Heart right ventricle (tissue), 16 donors: ENCODE measurements at regions not wholly inside any gene's neighbourhood (a gene's known extent, or its start where the extent isn't known, plus 50 kb on each side); places are given as distances from the start of the nearest gene placed in this dataset.

Experiments used
- ATAC-seq, 8 donors: fragments of 200-7000 bp; cut with Tn5 transposase; one replicate each; pipeline ENCODE4 v1.9.1; 2020; ENCODE audit warnings: mild to moderate bottlenecking in 8 of 8, moderate library complexity in 8 of 8, moderate number of reproducible peaks in 1 of 8
- DNase-seq, 2 donors: peaks; one replicate each; pipeline ENCODE4 v3.0.0-alpha.2; 2020
- H3K27ac ChIP-seq, 10 donors: fragments of 200-600 bp; sonication (generic) in 2 of 10; one replicate each; pipeline versions ENCODE4 v1.5.0 to v1.8.0; 2020 to 2022; ENCODE audit warnings: mild to moderate bottlenecking in 3 of 10
- H3K27me3 ChIP-seq, 7 donors: fragments of 200-600 bp; one replicate each; pipeline ENCODE4 v1.8.0; 2021 to 2022; ENCODE audit warnings: mild to moderate bottlenecking in 2 of 7
- H3K36me3 ChIP-seq, 9 donors: fragments of 200-600 bp; sonication (generic) in 1 of 9; one replicate each; pipeline versions ENCODE4 v1.5.0 to v1.8.0; 2020 to 2022; ENCODE audit warnings: mild to moderate bottlenecking in 2 of 9
- H3K4me1 ChIP-seq, 9 donors: fragments of 200-600 bp; sonication (generic) in 1 of 9; one replicate each; pipeline versions ENCODE4 v1.5.0 to v1.8.0; 2020 to 2022; ENCODE audit warnings: mild to moderate bottlenecking in 4 of 9
- H3K4me3 ChIP-seq, 10 donors: fragments of 200-600 bp; sonication (generic) in 2 of 10; one replicate each; pipeline versions ENCODE4 v1.5.0 to v1.8.0; 2020 to 2022; ENCODE audit warnings: mild to moderate bottlenecking in 7 of 10, moderate library complexity in 2 of 10
- H3K9me3 ChIP-seq, 11 donors: fragments of 200-600 bp in 10 of 11; sonication (generic) in 2 of 11; one replicate each; pipeline versions ENCODE4 v1.5.0 to v1.8.0; 2013 to 2022; ENCODE audit warnings: mild to moderate bottlenecking in 2 of 11, control low read depth in 1 of 11, moderate library complexity in 1 of 11
- CTCF ChIP-seq, 9 donors: fragments of 200-600 bp; sonication (generic) in 2 of 9; IDR thresholded peaks; one replicate each; pipeline versions ENCODE4 v1.5.0 to v1.8.0; 2021 to 2022; ENCODE audit warnings: antibody characterized with exemption in 9 of 9, mild to moderate bottlenecking in 5 of 9, moderate library complexity in 1 of 9
- WGBS, 2 donors: extraction: QIAGEN DNeasy Blood & Tissue Kit; methylation state at CpG; one replicate each; pipeline ENCODE4 v1.1.7; 2013; ENCODE audit warnings: inconsistent platforms in 1 of 2; 5-methylcytosine and 5-hydroxymethylcytosine counted together
- intact Hi-C, 10 donors: fragments of 100-400 bp; cut with DNase I; formaldehyde crosslinking; loops; one replicate each; pipeline versions ENCODE4 v1.11.1 to v1.14.2; 2022
- donor health status: Arrhythmogenic right ventricular cardiomyopathy.
- donor health status: ischemic (EF 13 %, LVEDD 7.1; RV severe dilation, severe dysfunction).
- donor health status: healthy with polysubstance abuse.
- donor health status: DM: no; HTN: yes; CAD: no.
- donor health status: DM: no; HTN: no; CAD: no.
- donor health status: ischemic (EF 25% LVEDD 6.9; RV normal size, moderate dysfunction).
- donor health status: ischemic (EF 25% LVEDD 5.7; RV mildly dilated, moderate dysfunction).
- donor health status: healthy.
- donor health status: DM: yes; HTN: yes; CAD: no.
- donor health status: Ischemic cardiomyopathy.
- donor health status: ischemic (EF 35%, LVEDD 5.7; RV mildly dilated, moderate dysfunction).
- donor health status: nonischemic (EF 11% LVEDD 7.7; RV severe dilation, severe dysfunction).
- donor health status: DM: yes; HTN: yes; CAD: no.
- donor health status: PGD.
- donor health status: ischemic (EF 29% LVEDD 5.4; RV normal size, mild dysfunction).
- donor health status: nonischemic (EF 23%, LVEDD 6.1; RV moderate dilation, normal function).

GRCh38 chr2:128773641-128774319, 455.1 kb upstream of the HS6ST1 start:
- intact Hi-C loops: no loop called here
- H3K36me3 ChIP-seq: no peaks in the 10 kb centered on the region
- WGBS, 2 donors: 83 to 84% methylated on average over 16 of the region's 16 CpGs
- no peak for TF ChIP-seq CTCF (IDR thresholded peaks at IDR 0.05)
- no peak overlapping the region for H3K4me3 ChIP-seq
- ATAC-seq: no peak
- H3K4me1 ChIP-seq: peaks cover 9 to 20% (median 16%) of the 10 kb centered on the region in 9 donors
- DNase-seq: no peak
- no peaks in the 10 kb centered on the region for H3K27me3 ChIP-seq
- H3K9me3 ChIP-seq: no peaks in the 10 kb centered on the region
- H3K27ac ChIP-seq: no peak overlapping the region

- intact Hi-C loops: no loop called here
- 47 to 52% methylated on average over 7 of the region's 7 CpGs for WGBS, 2 donors
- Histone ChIP-seq H3K9me3 (no peaks in the 10 kb centered on the region), H3K4me3 (no peak overlapping the region), H3K4me1 (peaks cover 9 to 20% (median 16%) of the 10 kb centered on the region in 9 donors), H3K27me3 (no peaks in the 10 kb centered on the region), H3K27ac (peak overlapping the region in 2 of 10 donors; percentile 28 to 58), H3K36me3 (no peaks in the 10 kb centered on the region)
- DNase-seq: no peak
- TF ChIP-seq CTCF (IDR thresholded peaks at IDR 0.05): no peak
- peak; percentile 52 to 87 (median 82) for ATAC-seq
These were observed 455.9 kb upstream of the HS6ST1 start for GRCh38 chr2:128774320-128775216.

- Histone ChIP-seq H3K27ac (peak overlapping the region in 1 of 10 donors; percentile 58), H3K36me3 (no peaks in the 10 kb centered on the region), H3K27me3 (peaks cover 0 to 2% (median 0%) of the 10 kb centered on the region in 7 donors), H3K4me1 (peaks cover 9 to 20% (median 16%) of the 10 kb centered on the region in 9 donors), H3K4me3 (no peak overlapping the region), H3K9me3 (no peaks in the 10 kb centered on the region)
- 77 to 82% methylated on average over 10 of the region's 10 CpGs for whole genome bisulfite sequencing, 2 donors
- DNase-seq: no peak
- peak in 2 of 8 donors; percentile 10 to 32 for ATAC-seq
- intact Hi-C loops: no loop called here
- no peak for TF ChIP-seq CTCF (IDR thresholded peaks at IDR 0.05)
These were observed 456.7 kb upstream of the HS6ST1 start for GRCh38 chr2:128775217-128775913.

GRCh38 chr2:128775914-128776285, 457.2 kb upstream of the HS6ST1 start:
- H3K4me1 ChIP-seq: peaks cover 9 to 20% (median 16%) of the 10 kb centered on the region in 9 donors
- ATAC-seq: no peak
- peaks cover 0 to 5% (median 0%) of the 10 kb centered on the region in 7 donors for H3K27me3 ChIP-seq
- no peak for TF ChIP-seq CTCF (IDR thresholded peaks at IDR 0.05)
- 96 to 97% methylated on average over 4 of the region's 4 CpGs for WGBS, 2 donors
- intact Hi-C loops: no loop called here
- no peak for DNase-seq
- no peak overlapping the region for H3K27ac ChIP-seq
- no peaks in the 10 kb centered on the region for H3K9me3 ChIP-seq
- no peaks in the 10 kb centered on the region for H3K36me3 ChIP-seq
- H3K4me3 ChIP-seq: no peak overlapping the region
